LHCN-M2 (cell line): ENCODE measurements at regions not wholly inside any gene's neighbourhood (a gene's known extent, or its start where the extent isn't known, plus 50 kb on each side); places are given as distances from the start of the nearest gene placed in this dataset.

Experiments used
- DNase-seq: peaks from one replicate; pipeline ENCODE4 v3.0.0-alpha.2; 2012; ENCODE audit warnings: low read depth

- peak; percentile 56 for DNase-seq
Measured at GRCh38 chr5:125717209-125717608, 706.0 kb upstream of the GRAMD2B start.

- DNase-seq: no peak
Measured at GRCh38 chr5:125719681-125720347, 703.4 kb upstream of the GRAMD2B start.

GRCh38 chr5:125720348-125720685, 702.9 kb upstream of the GRAMD2B start:
- DNase-seq: no peak

GRCh38 chr5:125720721-125721120, 702.5 kb upstream of the GRAMD2B start:
- DNase-seq: no peak

- DNase-seq: no peak
Measured at GRCh38 chr5:125722550-125722949, 700.7 kb upstream of the GRAMD2B start.

GRCh38 chr5:125725691-125726090, 697.5 kb upstream of the GRAMD2B start:
- no peak for DNase-seq

GRCh38 chr5:125743939-125744338, 679.3 kb upstream of the GRAMD2B start:
- DNase-seq: no peak

- peak; percentile 36 for DNase-seq
Measured at GRCh38 chr5:125746917-125747316, 676.3 kb upstream of the GRAMD2B start.

GRCh38 chr5:125750147-125750860, 672.9 kb upstream of the GRAMD2B start:
- peak; percentile 16 for DNase-seq

GRCh38 chr5:125750861-125751186, 672.4 kb upstream of the GRAMD2B start:
- DNase-seq: peak; percentile 4

GRCh38 chr5:125756456-125756855, 666.8 kb upstream of the GRAMD2B start:
- no peak for DNase-seq

GRCh38 chr5:125766706-125767105, 656.5 kb upstream of the GRAMD2B start:
- no peak for DNase-seq

- DNase-seq: no peak
Measured at GRCh38 chr5:125775896-125776295, 647.3 kb upstream of the GRAMD2B start.

- DNase-seq: no peak
Measured at GRCh38 chr5:125776656-125777139, 646.5 kb upstream of the GRAMD2B start.

- no peak for DNase-seq
Measured at GRCh38 chr5:125778791-125779190, 644.4 kb upstream of the GRAMD2B start.

GRCh38 chr5:125785407-125785806, 637.8 kb upstream of the GRAMD2B start:
- DNase-seq: no peak

- DNase-seq: no peak
Measured at GRCh38 chr5:125786021-125786420, 637.2 kb upstream of the GRAMD2B start.

- no peak for DNase-seq
Measured at GRCh38 chr5:125793470-125793869, 629.7 kb upstream of the GRAMD2B start.

GRCh38 chr5:125794922-125795321, 628.3 kb upstream of the GRAMD2B start:
- DNase-seq: no peak

- peak; percentile 63 for DNase-seq
Measured at GRCh38 chr5:125798307-125798706, 624.9 kb upstream of the GRAMD2B start.

GRCh38 chr5:125812651-125813050, 610.6 kb upstream of the GRAMD2B start:
- no peak for DNase-seq

GRCh38 chr5:125813221-125813974, 609.8 kb upstream of the GRAMD2B start:
- no peak for DNase-seq

- no peak for DNase-seq
Measured at GRCh38 chr5:125814119-125814518, 609.1 kb upstream of the GRAMD2B start.
